Choroid plexus epithelial cell (primary cell): ENCODE measurements at regions not wholly inside any gene's neighbourhood (a gene's known extent, or its start where the extent isn't known, plus 50 kb on each side); places are given as distances from the start of the nearest gene placed in this dataset.

Experiments used
- DNase-seq: peaks from one replicate; pipeline ENCODE4 v3.0.0-alpha.2; 2010; ENCODE audit warnings: low read depth
- H3K4me3 ChIP-seq: 2 replicates; pipeline ENCODE4 v1.5.1; 2011; ENCODE audit warnings: low read depth, mild to moderate bottlenecking, control low read depth, low read length, moderate library complexity
- CTCF ChIP-seq: conservative IDR thresholded peaks from 2 replicates; pipeline ENCODE4 v1.5.1; 2011; ENCODE audit warnings: low read depth, mild to moderate bottlenecking, control low read depth, inconsistent platforms, low read length, moderate library complexity

- TF ChIP-seq CTCF, result no peak
- no peak overlapping the region for H3K4me3 ChIP-seq
- no peak for DNase-seq
Measured at GRCh38 chr2:204112084-204112770, 175.7 kb downstream of the ICOS start.

GRCh38 chr2:204114295-204115136 lies 178.0 kb downstream of the ICOS start:
- DNase-seq, result no peak
- no peak for TF ChIP-seq CTCF
- H3K4me3 ChIP-seq, result no peak overlapping the region

GRCh38 chr2:204115137-204116056 lies 178.8 kb downstream of the ICOS start:
- TF ChIP-seq CTCF, result no peak
- no peak overlapping the region for H3K4me3 ChIP-seq
- no peak for DNase-seq

- TF ChIP-seq CTCF, result no peak
- H3K4me3 ChIP-seq, result no peak overlapping the region
- no peak for DNase-seq
Measured at GRCh38 chr2:204116159-204116792, 179.7 kb downstream of the ICOS start.

GRCh38 chr2:204122425-204122824 lies 185.9 kb downstream of the ICOS start:
- no peak for DNase-seq
- no peak for TF ChIP-seq CTCF
- no peak overlapping the region for H3K4me3 ChIP-seq

- DNase-seq, result no peak
- no peak overlapping the region for H3K4me3 ChIP-seq
- TF ChIP-seq CTCF, result no peak
Measured at GRCh38 chr2:204124140-204124750, 187.7 kb downstream of the ICOS start.
